IMR-90 (cell line): ENCODE measurements at regions not wholly inside any gene's neighbourhood (a gene's known extent, or its start where the extent isn't known, plus 50 kb on each side); places are given as distances from the start of the nearest gene placed in this dataset.

Source experiments
- POLR2A ChIP-seq: IDR thresholded peaks from 2 replicates; pipeline ENCODE4 v1.6.1; 2012; ENCODE audit warnings: mild to moderate bottlenecking, low read depth, low read length
- RCOR1 ChIP-seq: IDR thresholded peaks from 2 replicates; pipeline ENCODE4 v1.6.1; 2012; ENCODE audit warnings: mild to moderate bottlenecking, low read length, improper control_type of control experiment; ENCODE audit not compliant: insufficient replicate concordance
- TF ChIP-seq, protein P1 (sequence below): conservative IDR thresholded peaks from 2 replicates; pipeline ENCODE4 v1.5.1; 2012; ENCODE audit warnings: mild to moderate bottlenecking, low read depth, low read length, improper control_type of control experiment

DNA sequence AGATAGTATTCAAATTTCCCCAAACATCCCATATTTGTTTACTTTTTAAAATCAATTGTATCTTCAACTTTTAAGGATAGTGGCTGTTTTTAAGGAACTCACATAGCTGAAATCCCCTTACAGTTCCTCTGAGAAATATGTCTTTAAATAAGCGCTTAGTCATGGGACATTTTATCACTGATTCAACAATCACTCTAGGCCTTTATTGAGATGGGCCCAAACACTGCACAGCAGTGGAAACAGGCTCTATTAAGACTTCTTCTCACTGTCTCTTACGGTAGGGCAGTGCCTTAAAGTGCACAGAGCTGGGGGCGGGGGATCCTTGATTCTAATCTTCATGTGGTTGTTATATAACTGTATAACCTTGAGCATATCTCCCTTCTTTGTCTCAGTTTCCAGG is 59.8 kb upstream of the RREB1 start:
- TF ChIP-seq, protein P1, sequence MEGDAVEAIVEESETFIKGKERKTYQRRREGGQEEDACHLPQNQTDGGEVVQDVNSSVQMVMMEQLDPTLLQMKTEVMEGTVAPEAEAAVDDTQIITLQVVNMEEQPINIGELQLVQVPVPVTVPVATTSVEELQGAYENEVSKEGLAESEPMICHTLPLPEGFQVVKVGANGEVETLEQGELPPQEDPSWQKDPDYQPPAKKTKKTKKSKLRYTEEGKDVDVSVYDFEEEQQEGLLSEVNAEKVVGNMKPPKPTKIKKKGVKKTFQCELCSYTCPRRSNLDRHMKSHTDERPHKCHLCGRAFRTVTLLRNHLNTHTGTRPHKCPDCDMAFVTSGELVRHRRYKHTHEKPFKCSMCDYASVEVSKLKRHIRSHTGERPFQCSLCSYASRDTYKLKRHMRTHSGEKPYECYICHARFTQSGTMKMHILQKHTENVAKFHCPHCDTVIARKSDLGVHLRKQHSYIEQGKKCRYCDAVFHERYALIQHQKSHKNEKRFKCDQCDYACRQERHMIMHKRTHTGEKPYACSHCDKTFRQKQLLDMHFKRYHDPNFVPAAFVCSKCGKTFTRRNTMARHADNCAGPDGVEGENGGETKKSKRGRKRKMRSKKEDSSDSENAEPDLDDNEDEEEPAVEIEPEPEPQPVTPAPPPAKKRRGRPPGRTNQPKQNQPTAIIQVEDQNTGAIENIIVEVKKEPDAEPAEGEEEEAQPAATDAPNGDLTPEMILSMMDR, result no peak
- TF ChIP-seq POLR2A, result no peak
- TF ChIP-seq RCOR1, result no peak
